GM23338 (cell line): ENCODE measurements at regions not wholly inside any gene's neighbourhood (a gene's known extent, or its start where the extent isn't known, plus 50 kb on each side); places are given as distances from the start of the nearest gene placed in this dataset.

Experiments
- ATAC-seq: fragments of 200-7000 bp; cut with Tn5 transposase; 3 replicates; pipeline ENCODE4 v1.9.1; 2020
- DNase-seq: peaks from one replicate; pipeline ENCODE4 v3.0.0-alpha.2; 2015; ENCODE audit warnings: low spot score
- H2AFZ ChIP-seq: fragments of 200-600 bp; sonication (generic); 2 replicates; pipeline ENCODE4 v1.8.0; 2016; ENCODE audit warnings: antibody characterized with exemption, mild to moderate bottlenecking, moderate library complexity
- H3F3A ChIP-seq: fragments of 200-600 bp; sonication (generic); replicated peaks from 2 replicates; pipeline ENCODE4 v1.8.0; 2017; ENCODE audit warnings: antibody characterized with exemption, mixed run types, low read depth
- H3K27ac ChIP-seq: fragments of 200-600 bp; sonication (generic); 2 replicates; pipeline ENCODE4 v1.6.1; 2016; ENCODE audit warnings: low read depth
- H3K27me3 ChIP-seq: fragments of 200-600 bp; sonication (generic); 2 replicates; pipeline ENCODE4 v1.8.0; 2016; ENCODE audit warnings: mild to moderate bottlenecking, mixed run types, moderate library complexity; ENCODE audit not compliant: insufficient read depth
- H3K36me3 ChIP-seq: fragments of 200-600 bp; sonication (generic); 2 replicates; pipeline ENCODE4 v1.8.0; 2016; ENCODE audit warnings: mild to moderate bottlenecking; ENCODE audit not compliant: insufficient read depth
- H3K4me1 ChIP-seq: fragments of 200-600 bp; sonication (generic); 2 replicates; pipeline ENCODE4 v1.8.0; 2016; ENCODE audit warnings: mild to moderate bottlenecking, moderate library complexity; ENCODE audit not compliant: insufficient read depth
- H3K4me2 ChIP-seq: fragments of 200-600 bp; sonication (generic); 2 replicates; pipeline ENCODE4 v1.7.1; 2017; ENCODE audit warnings: mixed run types
- H3K4me3 ChIP-seq: fragments of 200-600 bp; sonication (generic); 2 replicates; pipeline ENCODE4 v1.6.1; 2016; ENCODE audit warnings: mixed run types
- H3K79me2 ChIP-seq: fragments of 200-600 bp; sonication (generic); replicated peaks from 2 replicates; pipeline ENCODE4 v1.8.0; 2017; ENCODE audit warnings: mild to moderate bottlenecking; ENCODE audit not compliant: insufficient read depth
- H3K9me2 ChIP-seq: fragments of 200-600 bp; sonication (generic); 2 replicates; pipeline ENCODE4 v1.8.0; 2017; ENCODE audit not compliant: insufficient read depth
- H4K20me1 ChIP-seq: fragments of 200-600 bp; sonication (generic); replicated peaks from 2 replicates; pipeline ENCODE4 v1.8.0; 2017; ENCODE audit warnings: mild to moderate bottlenecking; ENCODE audit not compliant: insufficient read depth
- H3K27ac Mint-ChIP-seq: 2 replicates; pipeline ENCODE4 v1.8.0; 2020; ENCODE audit warnings: inconsistent platforms, mild to moderate bottlenecking, moderate library complexity, mixed read lengths
- H3K27me3 Mint-ChIP-seq: 3 replicates; pipeline ENCODE4 v1.8.0; 2022; ENCODE audit warnings: low read depth, mild to moderate bottlenecking, moderate library complexity, mixed read lengths, inconsistent platforms; ENCODE audit not compliant: insufficient read depth, poor library complexity
- H3K36me3 Mint-ChIP-seq: 3 replicates; pipeline ENCODE4 v1.8.0; 2021; ENCODE audit warnings: low read depth, mild to moderate bottlenecking, inconsistent platforms, moderate library complexity, mixed read lengths
- H3K4me1 Mint-ChIP-seq: 3 replicates; pipeline ENCODE4 v1.8.0; 2020; ENCODE audit warnings: mild to moderate bottlenecking, inconsistent platforms, mixed read lengths
- H3K4me3 Mint-ChIP-seq: 3 replicates; pipeline ENCODE4 v1.8.0; 2021; ENCODE audit warnings: moderate library complexity, mild to moderate bottlenecking, inconsistent platforms, mixed read lengths
- H3K9me3 Mint-ChIP-seq: 3 replicates; pipeline ENCODE4 v1.8.0; 2020; ENCODE audit warnings: moderate library complexity, mild to moderate bottlenecking, inconsistent platforms, mixed read lengths
- CREB1 ChIP-seq: fragments of 250-450 bp; sonication (Bioruptor Pico); IDR thresholded peaks from 2 replicates; pipeline ENCODE4 v1.5.0; 2020; ENCODE audit warnings: low read depth, mild to moderate bottlenecking, moderate library complexity
- ETS1 ChIP-seq: IDR thresholded peaks from 2 replicates; pipeline ENCODE4 v1.6.1; 2016; ENCODE audit warnings: antibody characterized with exemption
- EZH2phosphoT487 ChIP-seq: fragments of 200-600 bp; sonication (generic); IDR thresholded peaks from one replicate; pipeline ENCODE4 v1.8.1; 2018; ENCODE audit warnings: antibody characterized with exemption; ENCODE audit not compliant: unreplicated experiment
- JUNB ChIP-seq: IDR thresholded peaks from one replicate; pipeline ENCODE4 v1.6.1; 2016; ENCODE audit warnings: antibody characterized with exemption; ENCODE audit not compliant: unreplicated experiment
- NANOG ChIP-seq: IDR thresholded peaks from 2 replicates; pipeline ENCODE4 v1.6.1; 2016; ENCODE audit warnings: antibody characterized with exemption, borderline replicate concordance
- POLR2AphosphoS5 ChIP-seq: IDR thresholded peaks from 2 replicates; pipeline ENCODE4 v1.6.1; 2016; ENCODE audit warnings: antibody characterized with exemption, low read depth
- STAT1 ChIP-seq: IDR thresholded peaks from one replicate; pipeline ENCODE4 v1.6.1; 2016; ENCODE audit warnings: antibody characterized with exemption; ENCODE audit not compliant: unreplicated experiment
- ZNF114 ChIP-seq: fragments of 250-450 bp; sonication (Bioruptor Pico); IDR thresholded peaks from 2 replicates; pipeline ENCODE4 v1.5.0; 2020; ENCODE audit warnings: mild to moderate bottlenecking, moderate library complexity
- ZNF331 ChIP-seq: fragments of 250-450 bp; sonication (Bioruptor Pico); IDR thresholded peaks from 2 replicates; pipeline ENCODE4 v1.5.0; 2020; ENCODE audit warnings: low read depth, mild to moderate bottlenecking, moderate library complexity
- TF ChIP-seq, protein P1 (sequence below): fragments of 250-450 bp; sonication (Bioruptor Pico); IDR thresholded peaks from 2 replicates; pipeline ENCODE4 v1.5.0; 2020; ENCODE audit warnings: mild to moderate bottlenecking, moderate library complexity

DNA sequence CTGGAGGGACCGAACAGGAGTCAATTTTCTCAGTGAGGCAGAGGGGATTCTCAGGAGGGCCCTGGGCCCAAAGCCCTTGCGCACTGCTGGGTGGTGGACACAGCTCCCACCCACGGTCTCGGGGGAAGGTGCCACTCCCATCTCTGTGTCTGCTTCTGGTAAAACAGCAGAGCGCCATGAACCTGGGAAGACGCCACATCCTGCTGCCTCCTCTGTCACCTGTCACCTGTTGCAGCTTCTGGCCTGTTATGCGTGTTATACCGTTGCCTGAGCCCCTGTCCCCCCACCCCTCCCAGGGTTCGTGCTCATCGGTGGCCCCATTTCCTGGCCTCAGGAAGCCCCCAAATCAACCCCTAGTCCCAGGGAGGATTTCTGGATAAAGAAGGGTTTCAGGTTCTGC lies 125.8 kb upstream of the AJAP1 start:
- no peak overlapping the region for H3K4me3 Mint-ChIP-seq
- DNase-seq (no peak), ATAC-seq (no peak)
- H3K36me3 ChIP-seq, result peaks cover 3% of the 10 kb centered on the region; the same call in 1 of the 2 replicates
- peaks cover 4% of the 10 kb centered on the region for H3K27me3 Mint-ChIP-seq
- no peak overlapping the region for H3K4me3 ChIP-seq
- H3K27ac Mint-ChIP-seq, result no peak overlapping the region
- H3F3A ChIP-seq, result no peaks in the 10 kb centered on the region
- H3K79me2 ChIP-seq, result no peaks in the 10 kb centered on the region
- no peak overlapping the region for H3K4me2 ChIP-seq
- H3K27me3 ChIP-seq, result no peaks in the 10 kb centered on the region
- H2AFZ ChIP-seq, result no peak overlapping the region
- TF ChIP-seq ZNF114 (CRISPR knock-in tag) (no peak), CREB1 (CRISPR knock-in tag) (no peak), POLR2AphosphoS5 (no peak), ETS1 (no peak)
- peaks cover 95% of the 10 kb centered on the region for H3K9me3 Mint-ChIP-seq
- no peaks in the 10 kb centered on the region for H3K4me1 ChIP-seq
- no peak overlapping the region for H3K27ac ChIP-seq
- H3K9me2 ChIP-seq, result no peaks in the 10 kb centered on the region
- no peaks in the 10 kb centered on the region for H3K4me1 Mint-ChIP-seq
- H4K20me1 ChIP-seq, result no peaks in the 10 kb centered on the region
- H3K36me3 Mint-ChIP-seq, result peaks cover 16% of the 10 kb centered on the region; the same call in 2 of the 3 replicates

DNA sequence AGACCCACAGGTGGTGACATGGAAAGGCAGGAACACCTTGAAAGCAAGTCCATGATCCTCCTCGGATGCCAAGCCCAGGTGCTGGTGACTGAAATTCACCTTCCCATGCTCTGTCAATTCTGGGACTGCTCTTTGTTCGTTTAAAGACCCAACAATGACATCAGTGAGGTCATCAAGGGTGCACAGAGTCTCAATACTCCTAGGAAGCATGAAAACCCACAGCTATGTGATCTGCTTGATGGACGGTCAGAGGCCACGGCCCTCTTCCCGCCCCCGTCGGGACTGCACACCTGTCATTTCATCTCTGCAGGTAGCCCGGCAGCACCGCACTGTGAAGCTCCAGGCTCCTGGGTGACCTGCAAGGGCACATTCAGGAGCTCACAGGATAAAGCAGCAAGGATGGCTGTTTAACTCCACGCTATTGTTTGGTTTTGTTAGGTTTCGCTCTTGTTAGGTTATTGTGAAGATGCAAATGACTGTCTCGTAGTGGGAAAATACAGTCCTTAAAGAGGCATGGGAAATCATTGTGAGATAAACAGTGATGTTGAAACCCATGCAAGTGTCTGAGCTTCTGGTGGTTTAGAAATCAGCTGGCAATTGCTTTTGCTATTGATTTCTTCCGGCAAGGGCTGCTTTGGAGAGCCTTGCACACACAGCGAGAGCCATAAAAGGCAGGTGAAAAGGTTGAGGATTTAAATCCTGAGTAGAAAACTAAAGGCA lies 124.8 kb upstream of the AJAP1 start:
- no peaks in the 10 kb centered on the region for H3K9me2 ChIP-seq
- H3K79me2 ChIP-seq, result no peaks in the 10 kb centered on the region
- Mint-ChIP-seq H3K27ac (no peak overlapping the region), H3K36me3 (peaks cover 14% of the 10 kb centered on the region; the same call in 2 of the 3 replicates), H3K27me3 (peaks cover 4% of the 10 kb centered on the region), H3K4me1 (no peaks in the 10 kb centered on the region), H3K9me3 (peaks cover 94% of the 10 kb centered on the region), H3K4me3 (no peak overlapping the region)
- no peak overlapping the region for H3K4me3 ChIP-seq
- no peak overlapping the region for H2AFZ ChIP-seq
- H4K20me1 ChIP-seq, result no peaks in the 10 kb centered on the region
- no peak for DNase-seq
- H3K27ac ChIP-seq, result no peak overlapping the region
- ATAC-seq, result no peak
- no peaks in the 10 kb centered on the region for H3K4me1 ChIP-seq
- no peak overlapping the region for H3K4me2 ChIP-seq
- H3F3A ChIP-seq, result no peaks in the 10 kb centered on the region
- no peaks in the 10 kb centered on the region for H3K27me3 ChIP-seq
- H3K36me3 ChIP-seq, result peaks cover 3% of the 10 kb centered on the region; the same call in 1 of the 2 replicates
- TF ChIP-seq STAT1 (no peak), NANOG (no peak), ETS1 (no peak), JUNB (no peak), ZNF114 (CRISPR knock-in tag) (no peak), CREB1 (CRISPR knock-in tag) (no peak), POLR2AphosphoS5 (no peak), EZH2phosphoT487 (no peak), ZNF331 (CRISPR knock-in tag) (no peak)
- TF ChIP-seq, protein P1, sequence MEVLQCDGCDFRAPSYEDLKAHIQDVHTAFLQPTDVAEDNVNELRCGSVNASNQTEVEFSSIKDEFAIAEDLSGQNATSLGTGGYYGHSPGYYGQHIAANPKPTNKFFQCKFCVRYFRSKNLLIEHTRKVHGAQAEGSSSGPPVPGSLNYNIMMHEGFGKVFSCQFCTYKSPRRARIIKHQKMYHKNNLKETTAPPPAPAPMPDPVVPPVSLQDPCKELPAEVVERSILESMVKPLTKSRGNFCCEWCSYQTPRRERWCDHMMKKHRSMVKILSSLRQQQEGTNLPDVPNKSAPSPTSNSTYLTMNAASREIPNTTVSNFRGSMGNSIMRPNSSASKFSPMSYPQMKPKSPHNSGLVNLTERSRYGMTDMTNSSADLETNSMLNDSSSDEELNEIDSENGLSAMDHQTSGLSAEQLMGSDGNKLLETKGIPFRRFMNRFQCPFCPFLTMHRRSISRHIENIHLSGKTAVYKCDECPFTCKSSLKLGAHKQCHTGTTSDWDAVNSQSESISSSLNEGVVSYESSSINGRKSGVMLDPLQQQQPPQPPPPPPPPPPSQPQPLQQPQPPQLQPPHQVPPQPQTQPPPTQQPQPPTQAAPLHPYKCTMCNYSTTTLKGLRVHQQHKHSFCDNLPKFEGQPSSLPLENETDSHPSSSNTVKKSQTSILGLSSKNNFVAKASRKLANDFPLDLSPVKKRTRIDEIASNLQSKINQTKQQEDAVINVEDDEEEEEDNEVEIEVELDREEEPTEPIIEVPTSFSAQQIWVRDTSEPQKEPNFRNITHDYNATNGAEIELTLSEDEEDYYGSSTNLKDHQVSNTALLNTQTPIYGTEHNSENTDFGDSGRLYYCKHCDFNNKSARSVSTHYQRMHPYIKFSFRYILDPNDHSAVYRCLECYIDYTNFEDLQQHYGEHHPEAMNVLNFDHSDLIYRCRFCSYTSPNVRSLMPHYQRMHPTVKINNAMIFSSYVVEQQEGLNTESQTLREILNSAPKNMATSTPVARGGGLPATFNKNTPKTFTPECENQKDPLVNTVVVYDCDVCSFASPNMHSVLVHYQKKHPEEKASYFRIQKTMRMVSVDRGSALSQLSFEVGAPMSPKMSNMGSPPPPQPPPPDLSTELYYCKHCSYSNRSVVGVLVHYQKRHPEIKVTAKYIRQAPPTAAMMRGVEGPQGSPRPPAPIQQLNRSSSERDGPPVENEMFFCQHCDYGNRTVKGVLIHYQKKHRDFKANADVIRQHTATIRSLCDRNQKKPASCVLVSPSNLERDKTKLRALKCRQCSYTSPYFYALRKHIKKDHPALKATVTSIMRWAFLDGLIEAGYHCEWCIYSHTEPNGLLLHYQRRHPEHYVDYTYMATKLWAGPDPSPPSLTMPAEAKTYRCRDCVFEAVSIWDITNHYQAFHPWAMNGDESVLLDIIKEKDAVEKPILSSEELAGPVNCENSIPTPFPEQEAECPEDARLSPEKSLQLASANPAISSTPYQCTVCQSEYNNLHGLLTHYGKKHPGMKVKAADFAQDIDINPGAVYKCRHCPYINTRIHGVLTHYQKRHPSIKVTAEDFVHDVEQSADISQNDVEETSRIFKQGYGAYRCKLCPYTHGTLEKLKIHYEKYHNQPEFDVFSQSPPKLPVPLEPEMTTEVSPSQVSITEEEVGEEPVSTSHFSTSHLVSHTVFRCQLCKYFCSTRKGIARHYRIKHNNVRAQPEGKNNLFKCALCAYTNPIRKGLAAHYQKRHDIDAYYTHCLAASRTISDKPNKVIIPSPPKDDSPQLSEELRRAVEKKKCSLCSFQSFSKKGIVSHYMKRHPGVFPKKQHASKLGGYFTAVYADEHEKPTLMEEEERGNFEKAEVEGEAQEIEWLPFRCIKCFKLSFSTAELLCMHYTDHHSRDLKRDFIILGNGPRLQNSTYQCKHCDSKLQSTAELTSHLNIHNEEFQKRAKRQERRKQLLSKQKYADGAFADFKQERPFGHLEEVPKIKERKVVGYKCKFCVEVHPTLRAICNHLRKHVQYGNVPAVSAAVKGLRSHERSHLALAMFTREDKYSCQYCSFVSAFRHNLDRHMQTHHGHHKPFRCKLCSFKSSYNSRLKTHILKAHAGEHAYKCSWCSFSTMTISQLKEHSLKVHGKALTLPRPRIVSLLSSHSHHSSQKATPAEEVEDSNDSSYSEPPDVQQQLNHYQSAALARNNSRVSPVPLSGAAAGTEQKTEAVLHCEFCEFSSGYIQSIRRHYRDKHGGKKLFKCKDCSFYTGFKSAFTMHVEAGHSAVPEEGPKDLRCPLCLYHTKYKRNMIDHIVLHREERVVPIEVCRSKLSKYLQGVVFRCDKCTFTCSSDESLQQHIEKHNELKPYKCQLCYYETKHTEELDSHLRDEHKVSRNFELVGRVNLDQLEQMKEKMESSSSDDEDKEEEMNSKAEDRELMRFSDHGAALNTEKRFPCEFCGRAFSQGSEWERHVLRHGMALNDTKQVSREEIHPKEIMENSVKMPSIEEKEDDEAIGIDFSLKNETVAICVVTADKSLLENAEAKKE, result no peak
